ENCODE measurements at regions not wholly inside any gene's neighbourhood (a gene's known extent, or its start where the extent isn't known, plus 50 kb on each side); places are given as distances from the start of the nearest gene placed in this dataset.

DNA sequence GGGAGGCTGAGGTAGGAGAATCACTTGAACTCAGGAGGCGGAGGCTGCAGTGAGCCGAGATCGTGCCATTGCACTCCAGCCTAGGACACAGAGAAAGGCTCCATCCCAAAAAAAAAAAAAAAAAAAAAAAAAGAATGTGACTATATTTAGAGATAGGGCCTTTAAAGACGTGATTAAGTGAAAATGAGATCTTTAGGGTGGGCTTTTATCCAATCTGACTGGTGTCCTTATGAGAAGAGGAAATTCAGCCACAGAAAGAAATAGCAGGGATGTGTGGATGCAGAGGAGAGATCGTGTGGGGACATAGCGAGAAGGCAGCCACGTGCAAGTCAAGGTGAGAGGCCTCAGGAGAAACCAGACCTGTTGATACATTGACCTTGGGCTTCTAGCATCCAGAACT, 69.9 kb upstream of the ACSL3 start:
- TF ChIP-seq, protein P1, sequence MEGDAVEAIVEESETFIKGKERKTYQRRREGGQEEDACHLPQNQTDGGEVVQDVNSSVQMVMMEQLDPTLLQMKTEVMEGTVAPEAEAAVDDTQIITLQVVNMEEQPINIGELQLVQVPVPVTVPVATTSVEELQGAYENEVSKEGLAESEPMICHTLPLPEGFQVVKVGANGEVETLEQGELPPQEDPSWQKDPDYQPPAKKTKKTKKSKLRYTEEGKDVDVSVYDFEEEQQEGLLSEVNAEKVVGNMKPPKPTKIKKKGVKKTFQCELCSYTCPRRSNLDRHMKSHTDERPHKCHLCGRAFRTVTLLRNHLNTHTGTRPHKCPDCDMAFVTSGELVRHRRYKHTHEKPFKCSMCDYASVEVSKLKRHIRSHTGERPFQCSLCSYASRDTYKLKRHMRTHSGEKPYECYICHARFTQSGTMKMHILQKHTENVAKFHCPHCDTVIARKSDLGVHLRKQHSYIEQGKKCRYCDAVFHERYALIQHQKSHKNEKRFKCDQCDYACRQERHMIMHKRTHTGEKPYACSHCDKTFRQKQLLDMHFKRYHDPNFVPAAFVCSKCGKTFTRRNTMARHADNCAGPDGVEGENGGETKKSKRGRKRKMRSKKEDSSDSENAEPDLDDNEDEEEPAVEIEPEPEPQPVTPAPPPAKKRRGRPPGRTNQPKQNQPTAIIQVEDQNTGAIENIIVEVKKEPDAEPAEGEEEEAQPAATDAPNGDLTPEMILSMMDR (conservative IDR thresholded peaks at IDR 0.05; ENCODE audit: low read depth, low read length): no peak
- TF ChIP-seq RFX5 (IDR thresholded peaks at IDR 0.05; ENCODE audit: low read depth, low read length) (no peak), MXI1 (IDR thresholded peaks at IDR 0.05; ENCODE audit: borderline replicate concordance, low read depth, low read length) (no peak), BHLHE40 (IDR thresholded peaks at IDR 0.05; ENCODE audit: low read depth, low read length) (no peak), CEBPB (IDR thresholded peaks at IDR 0.05; ENCODE audit: low read depth, low read length) (no peak), POLR2A (IDR thresholded peaks at IDR 0.05; ENCODE audit: low read depth, low read length) (no peak), RCOR1 (IDR thresholded peaks at IDR 0.05; ENCODE audit: insufficient replicate concordance, low read length) (no peak), NFE2L2 (IDR thresholded peaks at IDR 0.05; ENCODE audit: low read depth, low read length) (no peak), MAFK (IDR thresholded peaks at IDR 0.05; ENCODE audit: low read depth, low read length) (no peak)
- TF ChIP-seq, protein P2, sequence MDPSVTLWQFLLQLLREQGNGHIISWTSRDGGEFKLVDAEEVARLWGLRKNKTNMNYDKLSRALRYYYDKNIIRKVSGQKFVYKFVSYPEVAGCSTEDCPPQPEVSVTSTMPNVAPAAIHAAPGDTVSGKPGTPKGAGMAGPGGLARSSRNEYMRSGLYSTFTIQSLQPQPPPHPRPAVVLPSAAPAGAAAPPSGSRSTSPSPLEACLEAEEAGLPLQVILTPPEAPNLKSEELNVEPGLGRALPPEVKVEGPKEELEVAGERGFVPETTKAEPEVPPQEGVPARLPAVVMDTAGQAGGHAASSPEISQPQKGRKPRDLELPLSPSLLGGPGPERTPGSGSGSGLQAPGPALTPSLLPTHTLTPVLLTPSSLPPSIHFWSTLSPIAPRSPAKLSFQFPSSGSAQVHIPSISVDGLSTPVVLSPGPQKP (IDR thresholded peaks at IDR 0.05; ENCODE audit: borderline replicate concordance, low read depth, low read length): no peak
- TF ChIP-seq, protein P3, sequence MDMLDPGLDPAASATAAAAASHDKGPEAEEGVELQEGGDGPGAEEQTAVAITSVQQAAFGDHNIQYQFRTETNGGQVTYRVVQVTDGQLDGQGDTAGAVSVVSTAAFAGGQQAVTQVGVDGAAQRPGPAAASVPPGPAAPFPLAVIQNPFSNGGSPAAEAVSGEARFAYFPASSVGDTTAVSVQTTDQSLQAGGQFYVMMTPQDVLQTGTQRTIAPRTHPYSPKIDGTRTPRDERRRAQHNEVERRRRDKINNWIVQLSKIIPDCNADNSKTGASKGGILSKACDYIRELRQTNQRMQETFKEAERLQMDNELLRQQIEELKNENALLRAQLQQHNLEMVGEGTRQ (IDR thresholded peaks at IDR 0.05; ENCODE audit: low read depth, low read length): no peak

Measured in IMR-90 (cell line).